A673 (cell line): ENCODE measurements at regions not wholly inside any gene's neighbourhood (a gene's known extent, or its start where the extent isn't known, plus 50 kb on each side); places are given as distances from the start of the nearest gene placed in this dataset.

Source experiments
- EZH2 ChIP-seq: fragments of 200-600 bp; sonication (generic); IDR thresholded peaks from 2 replicates; pipeline ENCODE4 v1.6.1; 2017; ENCODE audit warnings: borderline replicate concordance, low read depth, mild to moderate bottlenecking, mixed read lengths, antibody characterized with exemption, low read length; ENCODE audit not compliant: poor library complexity, severe bottlenecking
- TF ChIP-seq, protein P1 (sequence below): fragments of 300-800, 200-600 bp; sonication (generic); conservative IDR thresholded peaks from 2 replicates; pipeline ENCODE4 v1.5.1; 2017; ENCODE audit warnings: low read depth, mild to moderate bottlenecking, antibody characterized with exemption, low read length, moderate library complexity, mixed read lengths

DNA sequence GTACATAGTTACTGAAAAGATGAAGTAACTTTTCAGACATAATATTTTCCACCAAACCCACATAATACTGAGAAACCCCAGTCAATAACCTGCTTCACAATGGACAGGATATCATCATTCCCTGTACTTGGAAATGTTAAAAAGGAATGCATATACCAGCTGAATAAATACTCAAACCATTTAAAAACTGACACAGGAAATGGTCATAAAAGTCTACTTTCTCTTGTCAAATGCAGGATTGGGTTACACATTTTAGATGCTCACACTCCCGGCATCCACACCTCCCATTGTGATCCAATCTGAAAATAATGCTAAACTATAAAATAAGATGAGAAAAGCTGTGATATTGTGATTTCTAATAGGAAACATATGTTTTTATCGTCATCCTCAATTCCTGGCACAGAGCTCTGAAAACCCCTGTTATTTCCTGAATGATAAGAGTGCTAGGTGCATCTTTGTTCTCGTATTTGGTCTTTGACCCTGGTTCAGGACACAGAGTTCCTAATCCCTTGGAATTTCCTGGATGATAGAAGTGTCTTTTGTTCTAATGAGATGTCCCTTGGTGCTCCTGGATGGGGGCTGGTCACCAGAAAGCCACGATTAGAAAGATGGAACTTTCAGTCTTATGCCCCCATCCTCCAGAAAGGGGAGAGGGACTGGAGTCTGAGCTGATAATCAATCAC is 821.3 kb downstream of the TRIML1 start:
- no peak for TF ChIP-seq EZH2
- TF ChIP-seq, protein P1, sequence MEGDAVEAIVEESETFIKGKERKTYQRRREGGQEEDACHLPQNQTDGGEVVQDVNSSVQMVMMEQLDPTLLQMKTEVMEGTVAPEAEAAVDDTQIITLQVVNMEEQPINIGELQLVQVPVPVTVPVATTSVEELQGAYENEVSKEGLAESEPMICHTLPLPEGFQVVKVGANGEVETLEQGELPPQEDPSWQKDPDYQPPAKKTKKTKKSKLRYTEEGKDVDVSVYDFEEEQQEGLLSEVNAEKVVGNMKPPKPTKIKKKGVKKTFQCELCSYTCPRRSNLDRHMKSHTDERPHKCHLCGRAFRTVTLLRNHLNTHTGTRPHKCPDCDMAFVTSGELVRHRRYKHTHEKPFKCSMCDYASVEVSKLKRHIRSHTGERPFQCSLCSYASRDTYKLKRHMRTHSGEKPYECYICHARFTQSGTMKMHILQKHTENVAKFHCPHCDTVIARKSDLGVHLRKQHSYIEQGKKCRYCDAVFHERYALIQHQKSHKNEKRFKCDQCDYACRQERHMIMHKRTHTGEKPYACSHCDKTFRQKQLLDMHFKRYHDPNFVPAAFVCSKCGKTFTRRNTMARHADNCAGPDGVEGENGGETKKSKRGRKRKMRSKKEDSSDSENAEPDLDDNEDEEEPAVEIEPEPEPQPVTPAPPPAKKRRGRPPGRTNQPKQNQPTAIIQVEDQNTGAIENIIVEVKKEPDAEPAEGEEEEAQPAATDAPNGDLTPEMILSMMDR = no peak
